Astrocyte of the cerebellum (primary cell): ENCODE measurements at regions not wholly inside any gene's neighbourhood (a gene's known extent, or its start where the extent isn't known, plus 50 kb on each side); places are given as distances from the start of the nearest gene placed in this dataset.

Experiments
- DNase-seq: peaks from one replicate; pipeline ENCODE4 v3.0.0-alpha.2; 2011; ENCODE audit warnings: low read depth
- H3K4me3 ChIP-seq: 2 replicates; pipeline ENCODE4 v1.5.1; 2011; ENCODE audit warnings: mild to moderate bottlenecking, low read depth, low read length, moderate library complexity
- in situ Hi-C: cut with HindIII; loops from 2 replicates; pipeline ENCODE4 v1.10.0; 2017; ENCODE audit warnings: low sequenced_read_pairs
- TF ChIP-seq, protein P1 (sequence below): IDR thresholded peaks from 2 replicates; pipeline ENCODE4 v1.5.1; 2012; ENCODE audit warnings: low read length, low read depth, moderate library complexity, mild to moderate bottlenecking; ENCODE audit errors: missing control alignments

GRCh38 chr16:86929057-86929871 is 350.9 kb downstream of the FOXL1 start:
- TF ChIP-seq, protein P1, sequence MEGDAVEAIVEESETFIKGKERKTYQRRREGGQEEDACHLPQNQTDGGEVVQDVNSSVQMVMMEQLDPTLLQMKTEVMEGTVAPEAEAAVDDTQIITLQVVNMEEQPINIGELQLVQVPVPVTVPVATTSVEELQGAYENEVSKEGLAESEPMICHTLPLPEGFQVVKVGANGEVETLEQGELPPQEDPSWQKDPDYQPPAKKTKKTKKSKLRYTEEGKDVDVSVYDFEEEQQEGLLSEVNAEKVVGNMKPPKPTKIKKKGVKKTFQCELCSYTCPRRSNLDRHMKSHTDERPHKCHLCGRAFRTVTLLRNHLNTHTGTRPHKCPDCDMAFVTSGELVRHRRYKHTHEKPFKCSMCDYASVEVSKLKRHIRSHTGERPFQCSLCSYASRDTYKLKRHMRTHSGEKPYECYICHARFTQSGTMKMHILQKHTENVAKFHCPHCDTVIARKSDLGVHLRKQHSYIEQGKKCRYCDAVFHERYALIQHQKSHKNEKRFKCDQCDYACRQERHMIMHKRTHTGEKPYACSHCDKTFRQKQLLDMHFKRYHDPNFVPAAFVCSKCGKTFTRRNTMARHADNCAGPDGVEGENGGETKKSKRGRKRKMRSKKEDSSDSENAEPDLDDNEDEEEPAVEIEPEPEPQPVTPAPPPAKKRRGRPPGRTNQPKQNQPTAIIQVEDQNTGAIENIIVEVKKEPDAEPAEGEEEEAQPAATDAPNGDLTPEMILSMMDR, result no peak
- in situ Hi-C loops, result no loop called here
- no peak overlapping the region for H3K4me3 ChIP-seq
- DNase-seq, result peak; percentile 48

DNA sequence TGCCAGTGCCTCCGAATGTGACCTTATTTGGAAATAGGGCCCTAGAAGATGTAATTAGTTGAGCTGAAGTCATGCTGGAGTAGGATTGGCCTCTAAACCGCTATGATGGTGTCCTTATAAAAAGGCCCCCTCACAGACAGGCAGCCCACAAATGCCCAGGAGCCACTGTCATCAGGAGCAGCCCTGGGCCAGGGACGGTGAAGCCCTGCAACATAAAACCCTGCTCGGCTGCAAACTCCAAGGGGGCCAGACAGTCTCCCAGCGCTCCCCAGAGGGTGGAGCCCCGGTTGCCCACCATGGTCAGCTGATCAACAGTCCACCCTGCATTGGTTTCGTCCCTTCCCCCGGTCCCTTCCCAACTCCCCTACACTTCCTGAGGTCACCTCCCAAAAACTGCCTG is 351.7 kb downstream of the FOXL1 start:
- H3K4me3 ChIP-seq, result no peak overlapping the region
- in situ Hi-C loops, result no loop called here
- TF ChIP-seq, protein P1, result no peak
- no peak for DNase-seq

DNA sequence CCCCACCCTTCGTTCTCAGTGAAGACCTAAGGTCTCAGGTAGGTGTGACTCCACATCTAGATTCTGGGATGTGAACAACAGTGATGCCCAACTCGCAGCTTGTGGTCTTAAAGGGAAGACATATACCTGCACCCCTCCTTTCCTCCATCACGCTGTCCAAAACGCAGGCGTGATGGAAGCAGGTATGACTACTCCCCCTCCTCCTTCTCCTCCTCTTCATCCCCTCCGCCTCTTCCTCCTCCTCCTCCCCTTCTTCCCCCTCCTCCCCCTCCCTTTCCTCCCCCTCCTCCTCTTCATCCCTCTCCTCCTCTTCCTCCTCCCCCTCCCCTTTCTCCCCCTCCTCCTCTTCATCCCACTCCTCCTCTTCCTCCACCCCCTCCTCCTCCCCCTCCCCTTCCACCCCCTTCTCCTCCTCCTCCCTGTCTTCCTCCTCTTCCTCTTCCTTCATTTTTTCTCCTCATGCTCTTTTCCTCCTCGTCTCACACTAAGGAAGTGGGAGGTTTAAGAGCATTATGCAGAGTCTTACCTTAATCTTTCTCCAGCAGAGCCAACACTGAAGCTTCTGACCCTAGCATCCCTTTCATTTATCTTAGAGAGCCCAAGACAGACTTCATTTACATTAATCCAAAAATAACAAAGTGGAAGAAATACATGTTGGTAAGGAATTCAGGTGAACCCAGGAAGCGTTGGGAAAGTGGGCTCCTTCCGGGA is 352.5 kb downstream of the FOXL1 start:
- H3K4me3 ChIP-seq, result no peak overlapping the region
- no peak for DNase-seq

GRCh38 chr16:86931410-86931941 is 353.1 kb downstream of the FOXL1 start:
- peak; percentile 87 for DNase-seq
- H3K4me3 ChIP-seq, result peak overlapping the region; percentile 0
- in situ Hi-C loops, result no loop called here
- TF ChIP-seq, protein P1, result no peak

More for the DNA sequence above, 352.5 kb downstream of the FOXL1 start:
- in situ Hi-C loops, result no loop called here
- TF ChIP-seq, protein P1, result no peak

- no peak overlapping the region for H3K4me3 ChIP-seq
- DNase-seq, result no peak
- TF ChIP-seq, protein P1, result no peak
- in situ Hi-C loops, result no loop called here
Observed at GRCh38 chr16:86932130-86932982, 354.0 kb downstream of the FOXL1 start.

- TF ChIP-seq, protein P1, result no peak
- no peak for DNase-seq
- in situ Hi-C loops, result no loop called here
- H3K4me3 ChIP-seq, result no peak overlapping the region
Observed at GRCh38 chr16:86934581-86935375, 356.4 kb downstream of the FOXL1 start.
